Mononuclear cell (primary cell): ENCODE measurements at regions not wholly inside any gene's neighbourhood (a gene's known extent, or its start where the extent isn't known, plus 50 kb on each side); places are given as distances from the start of the nearest gene placed in this dataset.

Experiments used
- H3K27me3 ChIP-seq: 2 replicates; pipeline ENCODE4 v1.6.0; 2011; ENCODE audit warnings: low read length, control low read depth; ENCODE audit not compliant: insufficient read depth
- H3K4me1 ChIP-seq: 2 replicates; pipeline ENCODE4 v1.5.1; 2011; ENCODE audit warnings: mild to moderate bottlenecking, low read length, control low read depth; ENCODE audit not compliant: insufficient read depth
- H3K4me3 ChIP-seq: 2 replicates; pipeline ENCODE4 v1.5.1; 2011; ENCODE audit warnings: mild to moderate bottlenecking, low read length, moderate library complexity
- H3K9me3 ChIP-seq: 2 replicates; pipeline ENCODE4 v1.5.1; 2011; ENCODE audit warnings: low read depth, mild to moderate bottlenecking, control low read depth, low read length

GRCh38 chr5:166532456-166533220 is 1758.8 kb upstream of the WWC1 start:
- Histone ChIP-seq H3K4me3 (no peak overlapping the region), H3K9me3 (no peaks in the 10 kb centered on the region), H3K4me1 (no peaks in the 10 kb centered on the region), H3K27me3 (no peaks in the 10 kb centered on the region)

- Histone ChIP-seq H3K9me3 (no peaks in the 10 kb centered on the region), H3K27me3 (no peaks in the 10 kb centered on the region), H3K4me3 (no peak overlapping the region), H3K4me1 (no peaks in the 10 kb centered on the region)
Measured at GRCh38 chr5:166535641-166536040, 1755.8 kb upstream of the WWC1 start.

GRCh38 chr5:166540156-166540555 is 1751.3 kb upstream of the WWC1 start:
- no peaks in the 10 kb centered on the region for H3K4me1 ChIP-seq
- no peaks in the 10 kb centered on the region for H3K9me3 ChIP-seq
- H3K27me3 ChIP-seq, result no peaks in the 10 kb centered on the region
- no peak overlapping the region for H3K4me3 ChIP-seq

GRCh38 chr5:166551384-166551783 is 1740.1 kb upstream of the WWC1 start:
- Histone ChIP-seq H3K4me3 (no peak overlapping the region), H3K4me1 (no peaks in the 10 kb centered on the region), H3K27me3 (no peaks in the 10 kb centered on the region), H3K9me3 (no peaks in the 10 kb centered on the region)

GRCh38 chr5:166553778-166554177 is 1737.7 kb upstream of the WWC1 start:
- no peaks in the 10 kb centered on the region for H3K27me3 ChIP-seq
- H3K9me3 ChIP-seq, result no peaks in the 10 kb centered on the region
- no peaks in the 10 kb centered on the region for H3K4me1 ChIP-seq
- no peak overlapping the region for H3K4me3 ChIP-seq

- Histone ChIP-seq H3K4me1 (no peaks in the 10 kb centered on the region), H3K4me3 (no peak overlapping the region), H3K9me3 (peaks cover 5% of the 10 kb centered on the region), H3K27me3 (no peaks in the 10 kb centered on the region)
Measured at GRCh38 chr5:166561759-166562158, 1729.7 kb upstream of the WWC1 start.

GRCh38 chr5:166562246-166562645 is 1729.2 kb upstream of the WWC1 start:
- Histone ChIP-seq H3K27me3 (no peaks in the 10 kb centered on the region), H3K9me3 (peaks cover 5% of the 10 kb centered on the region), H3K4me3 (no peak overlapping the region), H3K4me1 (no peaks in the 10 kb centered on the region)

- no peaks in the 10 kb centered on the region for H3K27me3 ChIP-seq
- H3K4me1 ChIP-seq, result no peaks in the 10 kb centered on the region
- no peak overlapping the region for H3K4me3 ChIP-seq
- peaks cover 5% of the 10 kb centered on the region for H3K9me3 ChIP-seq
Measured at GRCh38 chr5:166566725-166567124, 1724.7 kb upstream of the WWC1 start.

- Histone ChIP-seq H3K4me1 (no peaks in the 10 kb centered on the region), H3K4me3 (no peak overlapping the region), H3K27me3 (no peaks in the 10 kb centered on the region), H3K9me3 (no peaks in the 10 kb centered on the region)
Measured at GRCh38 chr5:166570865-166571264, 1720.6 kb upstream of the WWC1 start.

- Histone ChIP-seq H3K4me1 (no peaks in the 10 kb centered on the region), H3K27me3 (no peaks in the 10 kb centered on the region), H3K9me3 (no peaks in the 10 kb centered on the region), H3K4me3 (no peak overlapping the region)
Measured at GRCh38 chr5:166571668-166572067, 1719.8 kb upstream of the WWC1 start.

GRCh38 chr5:166576323-166576722 is 1715.1 kb upstream of the WWC1 start:
- H3K4me3 ChIP-seq, result no peak overlapping the region
- H3K4me1 ChIP-seq, result no peaks in the 10 kb centered on the region
- H3K27me3 ChIP-seq, result no peaks in the 10 kb centered on the region
- H3K9me3 ChIP-seq, result no peaks in the 10 kb centered on the region

GRCh38 chr5:166581826-166582225 is 1709.6 kb upstream of the WWC1 start:
- no peaks in the 10 kb centered on the region for H3K4me1 ChIP-seq
- H3K4me3 ChIP-seq, result no peak overlapping the region
- no peaks in the 10 kb centered on the region for H3K27me3 ChIP-seq
- no peaks in the 10 kb centered on the region for H3K9me3 ChIP-seq

GRCh38 chr5:166582416-166582815 is 1709.0 kb upstream of the WWC1 start:
- Histone ChIP-seq H3K9me3 (no peaks in the 10 kb centered on the region), H3K4me1 (no peaks in the 10 kb centered on the region), H3K27me3 (no peaks in the 10 kb centered on the region), H3K4me3 (no peak overlapping the region)

- H3K4me1 ChIP-seq, result no peaks in the 10 kb centered on the region
- no peaks in the 10 kb centered on the region for H3K9me3 ChIP-seq
- no peaks in the 10 kb centered on the region for H3K27me3 ChIP-seq
- no peak overlapping the region for H3K4me3 ChIP-seq
Measured at GRCh38 chr5:166594567-166594966, 1696.9 kb upstream of the WWC1 start.

GRCh38 chr5:166595274-166595951 is 1696.0 kb upstream of the WWC1 start:
- no peak overlapping the region for H3K4me3 ChIP-seq
- H3K27me3 ChIP-seq, result no peaks in the 10 kb centered on the region
- no peaks in the 10 kb centered on the region for H3K9me3 ChIP-seq
- no peaks in the 10 kb centered on the region for H3K4me1 ChIP-seq

- no peaks in the 10 kb centered on the region for H3K4me1 ChIP-seq
- no peaks in the 10 kb centered on the region for H3K9me3 ChIP-seq
- H3K4me3 ChIP-seq, result no peak overlapping the region
- H3K27me3 ChIP-seq, result no peaks in the 10 kb centered on the region
Measured at GRCh38 chr5:166596043-166596442, 1695.4 kb upstream of the WWC1 start.
